ENCODE measurements at regions not wholly inside any gene's neighbourhood (a gene's known extent, or its start where the extent isn't known, plus 50 kb on each side); places are given as distances from the start of the nearest gene placed in this dataset.

- DNase-seq (ENCODE audit: low spot score) = no peak
These were observed 149.1 kb downstream of the BMP4 start for GRCh38 chr14:53807542-53807941.

DNA sequence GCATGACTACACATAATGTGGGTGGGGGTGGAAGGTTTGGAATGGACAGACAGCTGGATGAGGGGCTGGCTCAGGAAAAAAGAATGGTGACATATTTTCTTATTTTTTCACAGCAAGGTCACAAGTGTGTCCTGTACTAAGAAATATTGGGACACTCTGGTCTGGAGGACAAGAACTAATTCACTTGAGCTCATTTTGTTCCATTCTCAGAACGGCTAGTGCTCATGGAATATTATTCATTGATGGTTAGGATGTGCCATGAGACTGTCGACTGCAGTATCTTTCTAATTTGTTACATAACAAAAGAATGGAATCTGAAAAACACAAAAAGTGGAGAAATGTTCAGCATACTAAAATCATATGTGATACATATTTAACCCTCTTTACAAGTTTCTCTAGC, 149.5 kb downstream of the BMP4 start:
- no peak for DNase-seq (ENCODE audit: low spot score)

- no peak for DNase-seq (ENCODE audit: low spot score)
These were observed 159.9 kb downstream of the BMP4 start for GRCh38 chr14:53796734-53797133.

- DNase-seq (ENCODE audit: low spot score) = no peak
These were observed 162.7 kb downstream of the BMP4 start for GRCh38 chr14:53793790-53794505.

- DNase-seq (ENCODE audit: low spot score) = no peak
These were observed 163.7 kb downstream of the BMP4 start for GRCh38 chr14:53792909-53793308.

DNA sequence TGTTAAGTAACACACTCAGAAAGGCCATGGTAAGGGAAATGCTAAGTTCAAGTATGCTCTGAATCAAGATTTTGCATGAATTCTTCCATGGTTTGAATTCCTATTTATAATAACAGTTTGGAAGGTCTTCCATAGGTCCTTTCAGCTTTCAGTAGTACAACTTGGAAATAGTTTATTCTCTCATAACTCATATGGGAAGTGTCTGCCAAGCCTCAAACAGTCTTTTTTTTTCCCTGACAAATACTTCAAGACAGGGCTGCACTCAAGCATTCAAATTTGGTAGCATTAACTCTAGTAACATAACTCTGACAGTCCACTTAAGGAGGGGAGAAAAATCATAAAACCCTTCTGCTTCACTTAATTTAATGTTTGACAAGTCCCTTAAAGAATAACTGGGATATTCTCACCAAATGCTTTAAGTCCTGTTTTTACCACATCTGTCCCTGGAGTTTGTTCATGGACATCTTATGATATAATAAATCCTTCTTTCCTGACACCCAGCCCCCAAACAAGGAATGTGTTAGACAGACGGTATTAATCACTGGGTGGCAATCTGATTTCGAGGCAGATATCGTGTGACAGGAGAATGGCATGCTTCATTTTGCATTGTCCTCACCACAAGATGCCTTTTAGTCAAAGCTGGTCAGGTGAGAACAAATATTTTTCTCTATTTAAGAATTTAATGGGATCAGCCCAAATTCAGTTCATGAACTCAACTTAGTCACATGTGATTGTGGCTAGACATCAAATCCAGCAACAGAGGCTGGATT, 165.7 kb downstream of the BMP4 start:
- no peak for DNase-seq (ENCODE audit: low spot score)

GRCh38 chr14:53788566-53788965, 168.1 kb downstream of the BMP4 start:
- DNase-seq (ENCODE audit: low spot score) = no peak

- DNase-seq (ENCODE audit: low spot score) = no peak
These were observed 170.6 kb downstream of the BMP4 start for GRCh38 chr14:53786045-53786444.

GRCh38 chr14:53784688-53785087, 171.9 kb downstream of the BMP4 start:
- DNase-seq (ENCODE audit: low spot score) = no peak

GRCh38 chr14:53783256-53783655, 173.4 kb downstream of the BMP4 start:
- DNase-seq (ENCODE audit: low spot score) = no peak

GRCh38 chr14:53780051-53780555, 176.5 kb downstream of the BMP4 start:
- DNase-seq (ENCODE audit: low spot score) = no peak

GRCh38 chr14:53779301-53779700, 177.3 kb downstream of the BMP4 start:
- no peak for DNase-seq (ENCODE audit: low spot score)

DNA sequence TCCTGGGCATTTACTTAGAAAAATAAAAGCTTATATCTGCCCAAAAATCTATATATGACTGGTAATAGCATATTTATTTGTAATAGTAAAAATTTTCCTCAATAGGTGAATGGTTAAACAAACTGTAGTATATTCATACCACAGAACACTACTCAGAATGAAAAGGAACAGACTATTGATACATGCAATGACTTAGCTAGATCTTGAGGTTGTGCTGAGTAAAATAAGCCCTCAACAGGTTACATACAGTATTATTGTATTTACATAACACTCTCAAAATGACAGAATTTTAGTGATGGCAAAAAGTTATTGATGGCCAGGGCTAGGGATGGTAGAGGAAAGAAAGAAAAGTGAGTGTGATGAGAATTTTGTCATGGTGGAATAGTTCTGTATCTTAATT, 178.4 kb downstream of the BMP4 start:
- no peak for DNase-seq (ENCODE audit: low spot score)

GRCh38 chr14:53772936-53773335, 183.7 kb downstream of the BMP4 start:
- no peak for DNase-seq (ENCODE audit: low spot score)

- no peak for DNase-seq (ENCODE audit: low spot score)
These were observed 189.1 kb downstream of the BMP4 start for GRCh38 chr14:53767566-53767965.

DNA sequence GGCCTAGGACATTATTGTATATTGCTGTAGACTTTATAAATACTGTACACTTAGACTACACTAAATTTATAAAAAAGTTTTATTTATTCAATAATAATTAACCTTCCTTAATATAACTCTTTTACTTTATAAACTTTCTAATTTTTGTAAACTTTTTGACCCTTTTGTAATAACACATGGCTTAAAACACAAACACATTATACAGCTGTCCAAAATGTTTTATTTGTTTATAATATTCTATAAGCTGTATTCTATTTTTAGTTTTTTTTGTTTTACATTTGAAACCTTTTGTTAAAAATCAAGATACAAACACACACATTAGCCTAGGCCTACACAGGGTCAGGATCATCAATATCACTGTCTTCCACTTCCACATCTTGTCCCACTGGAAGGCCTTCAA, 190.0 kb downstream of the BMP4 start:
- no peak for DNase-seq (ENCODE audit: low spot score)

- no peak for DNase-seq (ENCODE audit: low spot score)
These were observed 190.5 kb downstream of the BMP4 start for GRCh38 chr14:53766106-53766505.

GRCh38 chr14:53764846-53765245, 191.8 kb downstream of the BMP4 start:
- no peak for DNase-seq (ENCODE audit: low spot score)

- no peak for DNase-seq (ENCODE audit: low spot score)
These were observed 198.5 kb downstream of the BMP4 start for GRCh38 chr14:53758141-53758540.

GRCh38 chr14:53757732-53758131, 198.9 kb downstream of the BMP4 start:
- no peak for DNase-seq (ENCODE audit: low spot score)

- DNase-seq (ENCODE audit: low spot score) = no peak
These were observed 205.0 kb downstream of the BMP4 start for GRCh38 chr14:53751650-53752049.

DNA sequence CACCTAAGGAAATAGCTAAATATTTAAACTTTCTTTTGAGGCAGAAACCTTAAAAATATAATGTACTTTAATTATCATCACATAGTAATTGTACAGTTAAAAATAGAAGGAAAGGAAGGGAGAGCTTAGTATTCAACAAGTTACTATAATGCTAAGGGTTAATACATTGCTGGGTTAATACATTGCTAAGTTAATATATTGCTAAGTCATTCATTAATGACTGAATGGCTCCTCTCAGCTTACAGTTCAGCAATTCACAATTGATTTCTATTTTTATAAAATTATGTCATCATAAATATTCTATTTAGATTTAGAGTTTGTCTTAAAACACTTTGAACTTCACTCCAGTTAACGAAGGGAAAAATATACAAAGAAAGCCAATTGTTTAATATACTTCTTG, 207.9 kb downstream of the BMP4 start:
- DNase-seq (ENCODE audit: low spot score) = no peak

DNA sequence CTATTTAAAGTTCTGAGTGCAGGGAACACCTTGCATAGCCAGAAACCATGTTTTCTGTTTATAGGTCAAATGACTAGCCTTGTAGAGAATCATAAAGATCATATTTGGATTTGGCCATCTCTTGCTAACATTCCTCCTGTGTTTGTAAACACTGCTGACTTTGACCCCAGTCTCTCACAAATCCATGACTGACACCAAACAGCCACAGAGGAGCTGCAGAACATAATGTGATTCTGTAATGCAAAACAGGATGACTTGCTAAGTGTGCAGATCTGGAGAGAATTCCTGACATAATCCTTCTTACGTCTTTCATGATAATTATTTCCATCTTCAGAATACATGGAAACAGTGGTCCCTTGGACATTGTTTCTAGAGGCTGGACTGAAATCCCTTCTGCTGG, 211.8 kb downstream of the BMP4 start:
- DNase-seq (ENCODE audit: low spot score) = no peak
